ENCODE measurements at regions not wholly inside any gene's neighbourhood (a gene's known extent, or its start where the extent isn't known, plus 50 kb on each side); places are given as distances from the start of the nearest gene placed in this dataset.

- Histone ChIP-seq H3K36me3 (no peaks in the 10 kb centered on the region), H3K9me3 (no peaks in the 10 kb centered on the region), H3K4me3 (no peak overlapping the region), H3K4me1 (no peaks in the 10 kb centered on the region), H3K27me3 (peaks cover 0 to 17% of the 10 kb centered on the region in 2 donors), H3K27ac (no peak overlapping the region)
- intact Hi-C loops (cut with DNase I; ENCODE audit: low total_unique reads) = no loop called here
- TF ChIP-seq CTCF (IDR thresholded peaks at IDR 0.05) (no peak), POLR2A (IDR thresholded peaks at IDR 0.05) (no peak), POLR2AphosphoS5 (IDR thresholded peaks at IDR 0.05) (no peak)
- DNase-seq (ENCODE audit: low spot score in 2 of 2) = no peak
Measured at GRCh38 chr16:51641191-51641765, 490.2 kb upstream of the SALL1 start.

GRCh38 chr16:51640196-51640595, 489.1 kb upstream of the SALL1 start:
- DNase-seq (ENCODE audit: low spot score in 2 of 2) = no peak
- H3K27ac ChIP-seq = no peak overlapping the region
- peaks cover 0 to 17% of the 10 kb centered on the region in 2 donors for H3K27me3 ChIP-seq
- H3K4me1 ChIP-seq = no peaks in the 10 kb centered on the region
- intact Hi-C loops (cut with DNase I; ENCODE audit: low total_unique reads) = no loop called here
- H3K9me3 ChIP-seq = no peaks in the 10 kb centered on the region
- no peak overlapping the region for H3K4me3 ChIP-seq
- no peak for TF ChIP-seq CTCF (IDR thresholded peaks at IDR 0.05)
- TF ChIP-seq POLR2A (IDR thresholded peaks at IDR 0.05) = no peak
- no peak for TF ChIP-seq POLR2AphosphoS5 (IDR thresholded peaks at IDR 0.05)
- H3K36me3 ChIP-seq = no peaks in the 10 kb centered on the region

GRCh38 chr16:51638339-51639135, 487.5 kb upstream of the SALL1 start:
- H3K4me3 ChIP-seq = no peak overlapping the region
- TF ChIP-seq CTCF (IDR thresholded peaks at IDR 0.05) (no peak), POLR2A (IDR thresholded peaks at IDR 0.05) (no peak), POLR2AphosphoS5 (IDR thresholded peaks at IDR 0.05) (no peak)
- H3K27me3 ChIP-seq = peaks cover 0 to 17% of the 10 kb centered on the region in 2 donors
- H3K4me1 ChIP-seq = no peaks in the 10 kb centered on the region
- no peak for DNase-seq (ENCODE audit: low spot score in 2 of 2)
- H3K27ac ChIP-seq = no peak overlapping the region
- intact Hi-C loops (cut with DNase I; ENCODE audit: low total_unique reads) = no loop called here
- no peaks in the 10 kb centered on the region for H3K36me3 ChIP-seq
- H3K9me3 ChIP-seq = no peaks in the 10 kb centered on the region

- intact Hi-C loops (cut with DNase I; ENCODE audit: low total_unique reads) = no loop called here
- DNase-seq (ENCODE audit: low spot score in 2 of 2) = no peak
- Histone ChIP-seq H3K9me3 (no peaks in the 10 kb centered on the region), H3K27ac (no peak overlapping the region), H3K27me3 (peaks cover 0 to 17% of the 10 kb centered on the region in 2 donors), H3K4me1 (no peaks in the 10 kb centered on the region), H3K4me3 (no peak overlapping the region), H3K36me3 (no peaks in the 10 kb centered on the region)
- TF ChIP-seq CTCF (IDR thresholded peaks at IDR 0.05) = no peak
- TF ChIP-seq POLR2A (IDR thresholded peaks at IDR 0.05) = no peak
- TF ChIP-seq POLR2AphosphoS5 (IDR thresholded peaks at IDR 0.05) = no peak
Measured at GRCh38 chr16:51637770-51638094, 486.7 kb upstream of the SALL1 start.

GRCh38 chr16:51636920-51637769, 486.1 kb upstream of the SALL1 start:
- DNase-seq (ENCODE audit: low spot score in 2 of 2) = no peak
- no peaks in the 10 kb centered on the region for H3K4me1 ChIP-seq
- H3K27me3 ChIP-seq = peaks cover 0 to 17% of the 10 kb centered on the region in 2 donors
- no peaks in the 10 kb centered on the region for H3K36me3 ChIP-seq
- TF ChIP-seq CTCF (IDR thresholded peaks at IDR 0.05) (no peak), POLR2AphosphoS5 (IDR thresholded peaks at IDR 0.05) (no peak), POLR2A (IDR thresholded peaks at IDR 0.05) (no peak)
- intact Hi-C loops (cut with DNase I; ENCODE audit: low total_unique reads) = no loop called here
- H3K27ac ChIP-seq = no peak overlapping the region
- no peaks in the 10 kb centered on the region for H3K9me3 ChIP-seq
- no peak overlapping the region for H3K4me3 ChIP-seq

All from breast epithelium (tissue), 4 donors.